NOMO-1 (cell line): ENCODE measurements at regions not wholly inside any gene's neighbourhood (a gene's known extent, or its start where the extent isn't known, plus 50 kb on each side); places are given as distances from the start of the nearest gene placed in this dataset.

Source experiments
- DNase-seq, 2 experiments: peaks; one replicate each; lab custom pipeline; 2025; ENCODE audit not compliant: unreplicated experiment in 2 of 2; lab: John Stamatoyannopoulos, UW

DNA sequence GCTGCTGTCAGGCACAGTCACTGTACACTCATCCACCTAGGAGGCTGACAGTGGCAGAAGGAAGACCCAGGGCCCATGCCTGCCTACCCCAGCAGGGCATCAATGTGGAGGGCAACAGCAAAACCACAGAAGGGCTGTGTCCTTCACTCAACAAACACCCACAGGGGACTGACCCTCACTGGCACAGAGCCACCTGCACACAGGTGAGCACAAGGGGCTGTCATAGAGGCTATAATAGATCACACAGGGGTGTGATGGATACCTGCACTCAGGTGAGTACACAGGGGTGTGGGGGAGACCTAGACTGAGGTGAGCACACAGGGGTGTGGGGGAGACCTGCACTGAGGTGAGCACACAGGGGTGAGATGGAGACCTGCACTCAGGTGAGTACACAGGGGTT is 132.8 kb upstream of the TCERG1L start:
- no peak for DNase-seq

DNA sequence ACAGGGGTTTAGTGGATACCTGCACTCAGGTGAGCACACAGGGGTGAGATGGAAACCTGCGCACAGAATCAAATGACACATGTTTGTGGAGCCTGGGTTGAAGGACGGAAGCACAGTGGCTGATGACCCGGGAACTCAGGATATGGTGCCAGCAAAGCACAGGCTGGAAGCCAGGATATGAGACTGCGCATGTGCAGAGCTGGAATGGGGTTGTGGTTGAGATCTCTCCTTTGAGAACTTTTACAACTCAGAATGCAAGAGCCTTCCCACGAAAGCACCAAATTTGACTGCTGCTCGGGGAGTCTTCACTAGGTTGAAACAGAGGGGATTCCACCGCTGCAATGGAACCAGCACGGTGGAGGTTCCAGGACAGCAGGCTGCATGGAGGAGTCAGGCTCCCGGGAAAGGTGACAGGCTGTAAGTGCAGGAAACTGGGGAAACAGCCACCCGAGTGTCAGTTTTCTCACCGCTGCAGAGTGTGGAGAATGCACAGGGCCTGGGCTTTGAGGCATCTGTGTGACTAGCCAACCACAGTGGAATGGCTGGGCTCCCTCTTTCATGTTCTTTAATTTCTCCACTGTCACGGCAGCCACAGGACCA is 133.4 kb upstream of the TCERG1L start:
- no peak for DNase-seq

DNA sequence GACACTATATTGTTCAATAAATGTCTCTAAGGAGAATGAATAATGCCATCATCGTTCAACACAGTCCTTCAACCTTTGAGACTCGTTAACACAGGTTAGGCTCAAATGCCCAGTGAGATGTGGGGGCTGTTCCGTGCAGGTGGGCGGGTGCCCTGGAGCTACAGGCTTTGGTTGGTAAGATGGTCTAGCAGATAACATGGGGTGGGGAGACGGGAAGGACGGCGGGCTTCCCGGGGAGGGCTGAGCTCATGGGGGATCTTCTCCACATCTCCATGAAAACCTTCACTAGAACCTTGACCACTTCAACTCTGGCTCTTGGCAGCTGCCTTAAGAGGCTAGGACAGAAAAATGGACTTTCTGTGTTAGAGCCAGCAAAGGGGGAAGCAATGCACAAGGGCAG is 134.1 kb upstream of the TCERG1L start:
- no peak for DNase-seq

DNA sequence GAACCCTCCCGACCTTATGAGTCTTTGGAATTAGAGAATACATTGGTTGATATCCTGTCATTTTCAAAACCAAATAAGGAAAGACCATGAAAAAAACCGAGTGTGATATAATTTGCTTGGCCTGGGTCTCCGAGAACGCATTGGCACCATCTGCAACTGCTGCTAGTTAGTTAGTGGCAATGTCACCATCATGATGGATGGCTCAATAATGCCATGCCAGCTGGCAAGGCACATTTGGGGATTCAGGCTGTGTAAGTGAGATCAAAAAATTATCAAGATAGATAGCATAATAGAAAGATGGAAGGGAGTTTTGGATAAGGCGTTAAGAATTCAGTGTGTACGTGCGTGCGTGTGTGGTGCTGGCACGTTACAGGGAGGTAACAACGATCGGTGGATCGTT is 134.7 kb upstream of the TCERG1L start:
- DNase-seq = no peak

DNA sequence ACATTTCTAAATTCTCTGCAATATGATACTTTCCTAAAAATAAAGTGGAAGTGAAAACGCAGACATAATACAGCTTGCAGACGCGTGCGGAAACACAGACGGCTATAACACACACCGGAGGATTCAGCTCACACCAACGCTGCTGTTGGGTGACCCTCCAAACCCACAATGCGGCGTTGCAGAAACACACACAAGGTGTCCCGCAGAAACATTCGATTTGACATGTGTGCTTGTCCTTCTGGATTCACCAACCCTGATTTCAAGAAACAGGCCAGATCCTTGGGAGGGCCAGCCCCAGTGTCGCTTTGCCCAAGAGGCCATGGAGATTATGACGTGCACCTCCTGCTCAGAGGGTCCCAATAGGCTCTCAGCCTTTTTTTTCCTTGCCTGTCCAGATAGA is 136.7 kb upstream of the TCERG1L start:
- DNase-seq = no peak

DNA sequence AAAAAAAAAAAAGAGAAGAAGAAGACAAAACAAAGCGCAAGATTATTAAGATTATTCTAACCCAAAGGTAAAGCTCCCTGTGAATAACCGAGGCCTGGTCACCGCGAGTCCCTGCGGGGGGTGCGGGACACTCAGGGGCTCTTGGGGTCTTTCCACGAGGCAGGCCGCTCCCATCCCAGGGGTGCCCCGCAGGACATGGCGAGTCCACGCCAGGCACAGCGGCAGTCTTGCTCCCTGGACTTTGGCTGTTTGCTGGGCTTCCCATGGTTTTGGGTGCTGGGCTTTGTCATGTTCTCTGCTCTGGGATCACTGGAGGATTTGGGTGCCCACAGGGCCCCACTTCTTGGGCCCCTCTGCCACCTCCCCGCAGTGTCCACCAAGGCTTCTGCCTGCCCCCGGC is 137.4 kb upstream of the TCERG1L start:
- no peak for DNase-seq

DNA sequence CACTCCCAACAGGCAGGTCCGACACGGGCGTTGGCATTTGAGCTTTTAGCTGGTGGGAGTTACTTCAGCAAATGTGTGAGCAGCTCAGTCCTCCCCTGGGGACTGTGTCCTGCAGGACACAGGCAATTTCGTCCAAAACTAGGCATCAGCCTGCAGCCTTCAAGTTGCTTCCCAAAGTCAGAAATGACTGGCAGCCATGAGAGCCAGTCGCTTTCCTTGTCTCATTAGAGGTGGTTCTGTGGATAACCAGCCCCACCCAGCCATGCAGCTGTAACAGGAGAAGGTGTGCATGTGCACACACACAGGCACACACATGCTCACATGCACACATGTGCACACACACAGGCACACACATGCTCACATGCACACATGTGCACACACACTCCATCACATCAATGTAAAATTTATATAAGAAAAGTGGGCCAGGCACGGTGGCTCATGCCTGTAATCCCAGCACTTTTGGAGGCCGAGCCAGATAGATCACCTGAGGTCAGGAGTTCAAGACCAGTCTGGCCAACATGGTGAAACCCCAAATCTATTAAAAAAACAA is 138.8 kb upstream of the TCERG1L start:
- DNase-seq = no peak

DNA sequence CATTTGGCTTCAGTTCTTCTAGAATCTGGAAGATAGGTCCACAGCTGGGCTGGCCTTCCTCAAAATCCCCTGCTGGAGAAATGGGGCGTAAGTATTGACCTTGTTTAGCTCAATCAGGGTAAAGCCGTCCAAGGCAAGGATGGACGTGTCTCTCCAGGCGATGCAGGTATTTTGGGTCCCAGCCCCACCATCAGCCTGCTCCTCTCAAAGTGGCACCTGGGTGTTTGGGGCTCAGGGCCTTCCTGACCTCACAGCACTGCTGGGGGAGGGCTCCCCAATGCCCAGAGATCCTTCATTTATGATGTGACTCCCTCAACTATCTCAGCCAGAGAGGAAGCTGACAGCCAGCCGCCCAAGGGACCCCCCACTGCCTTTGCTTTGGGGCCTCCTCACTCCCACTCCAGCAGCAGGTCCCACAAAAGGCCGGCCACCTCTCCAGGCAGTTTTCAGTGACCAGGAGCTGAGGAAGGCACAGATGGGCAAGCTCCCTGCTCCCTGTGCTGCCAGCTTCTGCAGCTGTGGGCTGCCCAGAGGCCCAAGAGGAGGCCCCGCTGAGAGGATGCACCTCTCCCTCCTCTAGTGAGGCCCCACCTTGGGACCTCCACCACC is 140.0 kb upstream of the TCERG1L start:
- DNase-seq = no peak

DNA sequence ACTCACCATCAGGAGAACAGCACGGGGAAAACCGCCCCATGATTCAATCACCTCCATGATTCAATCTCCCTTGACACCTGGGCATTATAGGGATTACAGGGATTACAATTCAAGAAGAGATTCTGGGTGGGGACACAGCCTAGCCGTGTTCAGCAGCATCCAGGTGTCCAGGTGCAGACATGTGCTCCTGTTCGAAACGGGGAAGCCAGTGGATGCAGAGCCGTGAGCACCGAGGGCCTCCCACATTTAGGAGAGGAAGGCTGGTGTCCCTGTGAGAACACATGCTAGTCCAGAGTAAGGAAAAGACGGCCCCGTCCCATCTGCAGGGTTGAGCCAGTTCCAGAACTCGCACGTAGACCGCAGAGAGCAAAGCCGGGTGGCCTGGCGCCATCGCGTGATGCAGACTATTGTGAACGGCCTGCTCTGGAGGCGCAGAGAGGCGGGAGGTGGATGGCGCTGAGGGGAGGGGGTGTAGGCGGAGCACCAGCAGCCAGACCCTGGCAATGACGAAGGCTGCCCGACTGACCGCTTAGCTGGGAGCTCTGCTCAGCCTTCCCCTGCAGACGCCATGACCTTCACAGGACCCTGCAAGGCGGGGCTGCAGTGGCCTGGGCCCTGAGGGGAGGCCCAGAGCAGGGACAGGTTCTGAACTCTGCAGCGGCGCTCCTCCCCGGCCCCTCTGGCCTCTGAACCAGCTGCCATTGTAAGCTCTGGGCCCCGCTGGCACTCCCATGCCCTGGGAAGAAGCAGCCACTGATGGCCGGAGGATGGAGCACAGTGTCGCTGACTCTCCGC is 141.6 kb upstream of the TCERG1L start:
- no peak for DNase-seq

DNA sequence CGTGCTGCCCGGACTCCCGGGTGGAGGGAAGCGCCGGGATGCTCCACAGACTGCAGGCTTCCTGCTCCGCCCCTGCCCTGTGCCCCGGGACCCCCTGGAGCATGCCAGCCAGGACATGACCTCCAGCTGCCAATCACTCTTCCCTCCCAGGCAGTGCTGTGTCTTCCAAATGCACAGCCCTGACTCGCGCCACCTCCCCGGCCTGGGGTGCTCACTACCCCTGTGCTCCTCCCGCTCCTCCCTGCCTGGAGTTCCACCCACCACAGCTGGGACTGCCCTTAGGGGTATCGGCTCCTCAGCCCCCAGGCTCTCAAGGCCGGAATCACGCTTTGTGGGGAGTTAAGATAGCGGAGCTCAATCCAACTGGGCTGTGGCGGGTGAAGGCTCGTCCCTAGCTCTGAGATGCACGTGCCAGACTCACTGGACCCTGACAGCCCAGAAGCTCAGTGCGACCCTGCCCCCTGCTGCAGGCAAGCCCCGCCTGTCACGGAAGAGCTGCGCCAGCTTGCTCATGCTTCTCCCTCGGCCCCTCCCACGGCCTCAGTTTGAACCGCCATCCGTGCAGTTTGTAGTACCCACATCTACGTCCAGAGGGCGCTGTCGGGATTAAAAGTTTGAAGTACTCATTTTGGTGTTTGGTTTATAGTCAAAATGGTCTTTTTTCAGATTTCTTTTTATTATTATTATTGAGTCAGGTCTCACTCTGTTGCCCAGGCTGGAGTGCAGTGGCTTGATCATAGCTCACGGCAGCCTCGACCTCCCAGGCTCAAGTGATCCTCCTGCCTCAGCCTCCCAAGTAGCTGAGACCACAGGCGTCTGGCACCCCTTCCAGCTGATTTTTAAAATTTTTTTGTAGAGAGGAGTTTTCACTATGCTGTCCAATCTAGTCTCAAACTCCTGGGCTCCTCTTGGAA is 142.5 kb upstream of the TCERG1L start:
- no peak for DNase-seq

DNA sequence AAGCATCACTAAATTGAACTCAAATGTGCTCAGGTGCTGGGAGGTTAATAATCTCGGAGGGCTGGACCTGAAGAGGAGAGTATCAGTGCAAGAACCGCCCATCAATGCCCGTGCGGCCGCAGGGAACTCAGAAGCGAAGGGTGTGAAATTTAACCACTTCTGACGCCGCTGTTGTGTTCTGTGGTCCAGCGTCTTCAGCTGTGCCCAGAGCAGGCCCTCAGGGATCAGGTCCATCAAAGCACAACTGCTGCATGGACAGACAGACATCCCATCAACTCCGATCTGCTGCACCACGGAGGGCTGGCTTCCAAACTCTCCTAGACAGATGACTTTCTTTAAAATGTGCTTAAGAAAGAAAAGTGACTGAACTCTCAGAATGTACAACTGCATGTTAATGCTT is 144.9 kb upstream of the TCERG1L start:
- no peak for DNase-seq

DNA sequence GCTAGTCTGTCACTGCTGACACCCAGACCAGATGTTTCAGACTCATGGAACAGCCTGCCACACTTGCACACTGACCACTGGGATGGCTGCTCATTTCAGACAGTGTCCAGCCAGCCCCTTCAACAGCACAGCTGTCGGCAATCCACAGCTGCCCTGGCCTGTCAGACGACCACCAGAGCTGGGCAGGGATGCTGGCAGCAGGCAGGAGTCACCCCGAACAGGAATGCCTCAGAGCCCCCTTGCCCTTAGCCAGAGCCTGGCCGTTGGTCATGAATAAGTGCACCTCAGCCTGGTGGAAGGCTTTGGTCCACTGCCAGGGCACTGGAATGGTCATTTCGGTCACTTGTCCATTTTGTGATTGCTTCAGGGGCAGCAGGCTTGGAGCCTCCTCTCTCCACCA is 149.6 kb upstream of the TCERG1L start:
- DNase-seq = no peak

DNA sequence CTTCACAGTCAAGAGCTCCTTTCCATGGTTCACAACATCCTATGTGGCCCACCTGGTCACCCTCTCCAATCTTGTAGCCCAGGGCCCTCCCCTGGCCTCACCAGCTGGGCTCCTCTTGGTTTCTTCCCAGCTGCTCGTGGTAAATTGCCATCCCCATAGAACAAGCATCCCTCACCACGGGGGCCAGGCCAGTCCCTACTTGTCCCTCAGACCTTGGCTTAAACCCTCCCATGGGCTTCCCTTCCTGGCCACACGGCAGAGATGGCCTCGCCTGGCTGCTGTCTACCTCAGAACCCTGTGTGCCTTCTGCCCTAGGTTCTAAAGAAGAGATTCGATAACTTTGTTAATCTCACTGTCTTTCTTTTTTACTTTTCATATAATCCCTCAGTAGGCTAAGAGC is 153.3 kb upstream of the TCERG1L start:
- DNase-seq = no peak

DNA sequence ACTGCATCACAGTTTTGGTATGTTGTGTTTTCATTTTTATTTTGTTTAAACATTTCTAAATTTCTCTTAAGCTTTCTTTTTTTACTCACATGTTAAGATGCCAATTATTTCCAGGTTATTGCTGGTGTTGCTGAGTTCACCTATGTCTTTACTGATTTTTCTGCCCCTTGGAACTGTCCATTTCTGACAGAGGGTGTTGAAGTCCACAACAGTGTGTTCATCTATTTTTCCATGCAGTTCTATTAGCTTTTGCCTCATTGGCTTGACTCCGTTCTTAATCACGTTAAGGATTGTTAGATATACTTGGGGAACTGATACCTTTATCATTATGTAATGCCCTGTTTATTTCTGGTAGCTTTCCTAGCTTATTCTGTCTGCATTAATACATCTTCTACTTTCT is 158.0 kb upstream of the TCERG1L start:
- DNase-seq = no peak

DNA sequence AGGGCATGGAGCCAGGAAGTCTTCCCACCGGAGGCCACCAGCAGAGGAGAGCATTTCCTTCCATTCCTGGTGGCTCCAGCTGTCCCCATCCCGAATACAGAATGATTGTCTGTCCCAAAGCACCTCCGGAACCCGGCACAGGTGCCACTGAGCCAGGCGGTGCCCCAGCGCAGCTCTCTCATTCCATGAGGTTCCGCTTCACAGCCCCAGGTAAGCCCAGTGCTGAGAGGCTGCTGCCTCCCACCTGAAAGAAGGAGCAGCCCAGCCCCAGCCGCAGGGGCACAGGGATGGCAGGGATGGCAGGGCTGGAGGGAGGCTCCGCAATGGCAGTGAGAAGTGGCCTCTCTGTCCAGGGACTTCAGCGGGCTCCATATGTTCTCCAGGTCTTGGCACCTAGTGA is 162.1 kb upstream of the TCERG1L start:
- no peak for DNase-seq

DNA sequence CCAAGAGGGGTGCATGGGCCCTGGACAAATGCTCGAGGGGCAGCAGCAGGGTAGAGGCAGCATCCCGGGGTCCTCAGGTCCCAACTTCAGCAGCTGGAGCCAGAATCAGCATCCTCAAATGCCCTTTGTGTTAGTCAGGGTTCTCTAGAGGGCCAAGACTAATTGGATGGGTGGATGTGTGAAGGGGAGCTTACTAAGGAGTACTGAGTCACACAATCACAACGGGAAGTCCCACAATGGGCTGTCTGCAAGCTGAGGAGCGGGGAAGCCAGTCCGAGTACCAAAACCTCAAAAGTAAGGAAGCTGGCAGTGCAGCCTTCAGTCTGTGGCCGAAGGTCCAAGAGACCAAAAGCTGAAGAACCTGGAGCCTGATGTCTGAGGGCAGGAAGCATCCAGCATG is 162.9 kb upstream of the TCERG1L start:
- no peak for DNase-seq

DNA sequence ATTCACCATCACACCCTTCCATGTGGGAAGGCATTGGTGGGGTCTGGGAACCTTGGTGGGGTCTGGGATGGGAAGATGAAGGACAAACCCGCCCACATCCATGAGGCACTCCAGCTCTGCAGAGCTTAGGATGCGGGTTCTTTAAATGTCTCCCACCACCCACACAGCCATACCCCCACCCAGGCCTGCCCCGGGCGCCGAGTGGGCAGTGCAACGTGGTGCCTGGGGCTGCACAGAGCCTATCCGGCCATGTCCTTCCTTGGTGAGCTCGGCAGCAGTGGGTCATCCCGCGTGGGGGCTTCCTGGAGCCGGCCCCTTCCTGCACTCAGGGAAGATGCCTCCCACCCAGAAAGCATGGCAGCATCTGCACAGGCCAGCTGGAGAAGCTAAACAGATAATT is 163.5 kb upstream of the TCERG1L start:
- DNase-seq = no peak

DNA sequence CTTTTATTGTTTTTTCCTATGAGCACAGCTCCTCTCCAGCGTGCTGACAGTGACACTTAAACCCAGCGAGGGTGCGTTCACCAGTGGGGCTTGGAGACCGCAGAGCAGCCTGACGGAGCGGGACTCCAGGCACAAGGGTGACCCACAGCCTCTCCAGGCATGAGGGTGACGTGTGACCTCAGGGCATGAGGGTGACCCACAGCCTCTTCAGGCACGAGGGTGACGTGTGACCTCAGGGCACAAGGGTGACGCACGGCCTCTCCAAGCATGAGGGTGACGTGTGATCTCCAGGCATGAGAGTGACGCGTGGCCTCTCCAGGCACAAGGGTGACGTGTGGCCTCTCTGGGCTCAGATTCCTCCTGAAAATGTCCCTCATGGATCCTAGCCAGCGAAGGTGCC is 164.3 kb upstream of the TCERG1L start:
- DNase-seq = no peak

DNA sequence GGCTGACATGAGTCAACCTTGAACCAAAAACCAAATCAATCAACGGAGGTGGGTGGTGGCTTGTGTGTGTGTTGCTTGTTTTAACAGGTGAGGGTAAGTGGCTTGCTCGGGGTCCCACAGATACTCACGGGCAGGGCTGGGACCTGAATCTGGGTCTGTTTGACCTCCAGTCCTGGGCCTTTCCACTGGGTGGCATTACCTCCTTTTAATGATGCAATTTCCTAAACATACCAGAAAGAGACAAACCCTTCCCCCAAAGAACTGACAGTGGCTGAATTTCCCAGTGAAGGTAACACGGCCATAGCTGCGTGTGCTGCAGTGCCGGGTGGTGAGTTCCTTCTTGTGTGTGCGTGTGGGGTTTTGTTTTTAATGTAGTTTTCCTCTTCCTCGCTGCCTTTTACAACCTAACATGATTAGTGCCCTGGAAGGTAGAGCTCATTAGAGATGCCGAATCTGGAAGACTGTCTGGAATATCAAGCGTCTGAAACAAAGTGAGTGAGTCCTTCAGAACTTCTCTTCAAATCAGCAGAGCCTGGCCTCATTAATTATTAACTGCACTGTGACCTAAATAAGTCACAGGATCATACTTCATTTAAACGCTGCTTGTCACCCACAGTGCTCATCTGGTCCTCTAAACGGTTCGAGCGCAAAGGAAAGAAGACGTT is 166.1 kb upstream of the TCERG1L start:
- no peak for DNase-seq

DNA sequence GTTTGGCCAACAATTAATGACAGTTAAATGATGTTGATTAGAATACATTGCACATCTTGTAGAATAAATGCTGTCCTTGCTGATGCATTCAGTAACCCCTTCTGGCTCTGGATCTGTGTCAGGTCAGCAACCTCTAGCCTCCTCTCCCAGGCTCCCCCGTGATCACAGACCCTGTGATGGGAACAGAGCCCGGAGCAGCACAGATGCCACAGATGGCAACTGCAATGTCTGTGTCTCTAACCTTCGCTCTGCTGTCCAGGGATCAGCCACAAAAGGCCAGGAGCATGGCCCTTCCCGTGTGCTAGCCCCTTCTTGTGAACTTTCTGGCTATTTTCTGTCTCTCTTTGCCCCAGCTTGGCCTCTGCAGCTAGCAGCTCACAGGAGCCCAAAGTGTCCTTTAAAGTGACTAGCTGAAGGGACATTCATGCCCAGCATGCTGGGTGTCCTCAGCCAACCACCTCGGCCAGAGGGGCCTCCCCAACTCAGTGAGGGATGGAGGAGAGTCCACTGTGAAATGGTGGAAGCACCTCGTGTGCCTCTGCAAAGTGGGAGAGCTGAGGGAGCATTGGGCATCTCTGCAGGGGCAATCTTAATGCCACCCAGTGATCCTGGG is 167.0 kb upstream of the TCERG1L start:
- no peak for DNase-seq
